ENCODE measurements at regions not wholly inside any gene's neighbourhood (a gene's known extent, or its start where the extent isn't known, plus 50 kb on each side); places are given as distances from the start of the nearest gene placed in this dataset.

GRCh38 chr2:6290217-6291015, 575.3 kb downstream of the CMPK2 start:
- FAIRE-seq (no peak), DNase-seq (no peak), ATAC-seq (no peak)
- Histone ChIP-seq H3K4me1 (no peaks in the 10 kb centered on the region), H3K36me3 (no peaks in the 10 kb centered on the region), H3K27me3 (no peaks in the 10 kb centered on the region), H3K27ac (no peak overlapping the region), H3K9me3 (no peaks in the 10 kb centered on the region), H3K4me3 (no peak overlapping the region)
- 85 to 89% methylated on average over 9 of the region's 9 CpGs for WGBS, 2 donors
- intact Hi-C loops (cut with DNase I) = no loop called here
- TF ChIP-seq CTCF (IDR thresholded peaks at IDR 0.05) = no peak

- H3K4me1 ChIP-seq = no peaks in the 10 kb centered on the region
- intact Hi-C loops (cut with DNase I) = no loop called here
- H3K4me3 ChIP-seq = no peak overlapping the region
- H3K27ac ChIP-seq = no peak overlapping the region
- WGBS, 2 donors = 36 to 41% methylated on average over 2 of the region's 2 CpGs
- ATAC-seq = peak in 1 of 4 donors; percentile 37
- H3K27me3 ChIP-seq = no peaks in the 10 kb centered on the region
- DNase-seq = no peak
- no peak for FAIRE-seq
- no peak for TF ChIP-seq CTCF (IDR thresholded peaks at IDR 0.05)
- H3K36me3 ChIP-seq = no peaks in the 10 kb centered on the region
- no peaks in the 10 kb centered on the region for H3K9me3 ChIP-seq
Observed at GRCh38 chr2:6294791-6295190, 570.9 kb downstream of the CMPK2 start.

- Histone ChIP-seq H3K9me3 (no peaks in the 10 kb centered on the region), H3K4me3 (no peak overlapping the region), H3K36me3 (no peaks in the 10 kb centered on the region), H3K4me1 (no peaks in the 10 kb centered on the region), H3K27me3 (no peaks in the 10 kb centered on the region), H3K27ac (no peak overlapping the region)
- DNase-seq (no peak), ATAC-seq (no peak), FAIRE-seq (no peak)
- WGBS, 2 donors = 89 to 92% methylated on average over 4 of the region's 4 CpGs
- intact Hi-C loops (cut with DNase I) = no loop called here
- no peak for TF ChIP-seq CTCF (IDR thresholded peaks at IDR 0.05)
Observed at GRCh38 chr2:6297238-6297637, 568.5 kb downstream of the CMPK2 start.

GRCh38 chr2:6301426-6301825, 564.3 kb downstream of the CMPK2 start:
- Histone ChIP-seq H3K4me3 (no peak overlapping the region), H3K9me3 (no peaks in the 10 kb centered on the region), H3K27ac (no peak overlapping the region), H3K27me3 (no peaks in the 10 kb centered on the region), H3K4me1 (no peaks in the 10 kb centered on the region), H3K36me3 (no peaks in the 10 kb centered on the region)
- intact Hi-C loops (cut with DNase I) = no loop called here
- no peak for FAIRE-seq
- TF ChIP-seq CTCF (IDR thresholded peaks at IDR 0.05) = no peak
- 91 to 94% methylated on average over 2 of the region's 2 CpGs for WGBS, 2 donors
- ATAC-seq = no peak
- DNase-seq = no peak

- H3K36me3 ChIP-seq = no peaks in the 10 kb centered on the region
- no peak for TF ChIP-seq CTCF (IDR thresholded peaks at IDR 0.05)
- no peaks in the 10 kb centered on the region for H3K4me1 ChIP-seq
- no peak overlapping the region for H3K4me3 ChIP-seq
- WGBS, 2 donors = 83 to 89% methylated on average over 2 of the region's 2 CpGs
- no peaks in the 10 kb centered on the region for H3K27me3 ChIP-seq
- DNase-seq (no peak), FAIRE-seq (no peak), ATAC-seq (no peak)
- H3K9me3 ChIP-seq = no peaks in the 10 kb centered on the region
- no peak overlapping the region for H3K27ac ChIP-seq
- intact Hi-C loops (cut with DNase I) = no loop called here
Observed at GRCh38 chr2:6308986-6309385, 556.7 kb downstream of the CMPK2 start.

All from pancreas (tissue), 10 donors.